ENCODE measurements at regions not wholly inside any gene's neighbourhood (a gene's known extent, or its start where the extent isn't known, plus 50 kb on each side); places are given as distances from the start of the nearest gene placed in this dataset.

DNA sequence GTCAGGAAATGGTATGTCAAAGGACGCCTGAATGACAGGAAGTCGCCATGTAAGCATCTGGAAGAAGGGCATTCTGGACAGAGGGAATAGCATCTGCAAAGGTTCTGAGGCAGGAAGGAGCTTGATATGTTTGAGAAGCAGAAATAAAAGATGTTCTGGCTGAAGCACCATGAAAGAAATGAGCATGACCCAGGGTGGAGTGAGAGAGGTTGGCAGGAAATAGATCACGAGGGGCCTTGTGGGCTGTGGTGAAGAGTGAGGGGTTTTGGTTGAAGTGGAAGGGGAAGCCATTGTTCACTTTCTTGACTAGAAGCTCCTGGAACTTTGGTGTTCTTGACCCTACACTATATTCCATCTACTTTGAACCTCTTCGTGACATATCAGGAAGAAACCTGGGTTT is 99.4 kb upstream of the PARP11 start:
- intact Hi-C loops (cut with DNase I, micrococcal nuclease), result loop anchor here (2.0 to 10.0 kb wide), 2 partner anchors 16 to 532 kb away; no protein-coding TSS in a partner anchor
- CTCF ChIA-PET, result interaction anchor here (1.2 kb wide), 2 partner anchors 9 to 17 kb away, joined by 3 to 8 read pairs; no protein-coding TSS in a partner anchor
- POLR2A ChIA-PET, result interaction anchor here (0.7 kb wide), 1 partner anchor 141 kb away, joined by 3 read pairs; no protein-coding TSS in a partner anchor
- DNase-seq, result peak; percentile 44
- H3K9me3 Mint-ChIP-seq (ENCODE audit: low read depth), result no peaks in the 10 kb centered on the region
- no peaks in the 10 kb centered on the region for H3K27me3 Mint-ChIP-seq
- peak overlapping the region; percentile 7 for H3K4me3 Mint-ChIP-seq
- H3K27ac Mint-ChIP-seq, result peak overlapping the region; percentile 75
- no peak for ATAC-seq
- H3K36me3 Mint-ChIP-seq (ENCODE audit: low read depth), result peaks cover 4% of the 10 kb centered on the region
- peaks cover 55% of the 10 kb centered on the region for H3K4me1 Mint-ChIP-seq

GRCh38 chr12:3968523-3968922 is 95.3 kb upstream of the PARP11 start:
- Mint-ChIP-seq H3K9me3 (ENCODE audit: low read depth) (no peaks in the 10 kb centered on the region), H3K4me1 (peaks cover 16% of the 10 kb centered on the region), H3K4me3 (no peak overlapping the region), H3K27ac (no peak overlapping the region), H3K27me3 (no peaks in the 10 kb centered on the region), H3K36me3 (ENCODE audit: low read depth) (peaks cover 4% of the 10 kb centered on the region)
- intact Hi-C loops (cut with DNase I, micrococcal nuclease), result no loop called here
- ChIA-PET POLR2A (no interaction called here), CTCF (interaction anchor here (0.5 to 1.6 kb wide), 7 partner anchors 9 to 578 kb away, joined by 3 to 5 read pairs (median 3); no protein-coding TSS in a partner anchor)
- no peak for DNase-seq
- no peak for ATAC-seq

- ChIA-PET CTCF (interaction anchor here (0.5 to 1.6 kb wide), 2 partner anchors 75 to 119 kb away, joined by 3 read pairs; no protein-coding TSS in a partner anchor), POLR2A (no interaction called here)
- no peaks in the 10 kb centered on the region for H3K27me3 Mint-ChIP-seq
- no peak overlapping the region for H3K4me3 Mint-ChIP-seq
- intact Hi-C loops (cut with DNase I, micrococcal nuclease), result no loop called here
- H3K36me3 Mint-ChIP-seq (ENCODE audit: low read depth), result peaks cover 4% of the 10 kb centered on the region
- ATAC-seq (no peak), DNase-seq (no peak)
- peaks cover 16% of the 10 kb centered on the region for H3K4me1 Mint-ChIP-seq
- H3K9me3 Mint-ChIP-seq (ENCODE audit: low read depth), result no peaks in the 10 kb centered on the region
- H3K27ac Mint-ChIP-seq, result no peak overlapping the region
Measured at GRCh38 chr12:3967556-3968160, 94.5 kb upstream of the PARP11 start.

DNA sequence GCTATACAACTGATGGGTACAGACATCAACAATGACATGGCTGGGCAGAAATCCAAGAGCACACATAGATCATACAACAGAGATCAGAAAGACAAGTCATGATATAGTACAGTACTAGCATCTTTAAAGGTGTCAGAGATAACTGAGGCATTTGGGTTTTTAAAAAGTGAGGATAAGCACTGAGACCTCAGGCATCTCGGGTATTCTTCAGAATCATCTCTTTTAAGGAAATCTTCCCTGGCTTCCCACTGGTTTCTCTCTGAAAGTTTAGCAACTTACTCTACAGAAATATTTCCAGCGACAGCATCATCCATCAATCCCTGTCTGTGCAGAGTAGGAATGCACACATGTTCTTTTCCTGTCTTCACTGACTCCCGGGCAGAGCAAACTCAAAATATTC is 93.2 kb upstream of the PARP11 start:
- ATAC-seq (no peak), DNase-seq (no peak)
- Mint-ChIP-seq H3K27ac (no peak overlapping the region), H3K36me3 (ENCODE audit: low read depth) (no peaks in the 10 kb centered on the region), H3K27me3 (no peaks in the 10 kb centered on the region), H3K4me3 (no peak overlapping the region), H3K9me3 (ENCODE audit: low read depth) (no peaks in the 10 kb centered on the region), H3K4me1 (peaks cover 18% of the 10 kb centered on the region)
- intact Hi-C loops (cut with DNase I, micrococcal nuclease), result no loop called here
- CTCF ChIA-PET, result no interaction called here
- POLR2A ChIA-PET, result no interaction called here

DNA sequence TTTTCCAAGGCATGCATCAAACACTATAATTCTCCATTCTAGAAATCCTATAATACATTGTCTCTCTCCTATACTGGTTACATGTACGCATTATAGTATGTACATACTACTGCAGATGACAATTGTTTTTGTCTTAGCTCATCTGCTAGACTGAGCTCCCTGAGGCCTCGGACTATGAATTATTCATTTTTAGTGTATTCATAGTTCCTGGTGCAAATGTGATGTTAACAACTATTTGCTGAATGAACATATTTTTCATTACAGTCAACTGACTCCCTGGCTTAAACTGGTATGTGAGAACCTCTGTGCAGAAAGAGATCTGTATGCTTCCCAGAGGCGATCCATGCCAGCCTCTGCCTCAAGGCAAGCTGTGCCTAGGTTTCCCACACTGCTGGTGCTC is 91.8 kb upstream of the PARP11 start:
- ChIA-PET POLR2A (interaction anchor here (0.6 kb wide), 1 partner anchor 11 kb away, joined by 4 read pairs; no protein-coding TSS in a partner anchor), CTCF (interaction anchor here (3.7 to 4.6 kb wide), 2 partner anchors 80 to 313 kb away, joined by 22 to 37 read pairs; no protein-coding TSS in a partner anchor)
- Mint-ChIP-seq H3K27me3 (no peaks in the 10 kb centered on the region), H3K4me3 (no peak overlapping the region), H3K4me1 (peaks cover 18% of the 10 kb centered on the region), H3K9me3 (ENCODE audit: low read depth) (no peaks in the 10 kb centered on the region), H3K27ac (no peak overlapping the region), H3K36me3 (ENCODE audit: low read depth) (no peaks in the 10 kb centered on the region)
- no peak for ATAC-seq
- intact Hi-C loops (cut with DNase I, micrococcal nuclease), result no loop called here
- DNase-seq, result no peak

GRCh38 chr12:3964439-3964838 is 91.2 kb upstream of the PARP11 start:
- H3K27ac Mint-ChIP-seq, result no peak overlapping the region
- H3K36me3 Mint-ChIP-seq (ENCODE audit: low read depth), result no peaks in the 10 kb centered on the region
- no peak overlapping the region for H3K4me3 Mint-ChIP-seq
- no peak for ATAC-seq
- intact Hi-C loops (cut with DNase I, micrococcal nuclease), result loop anchor here in 1 of 2 experiments (1.0 kb wide), 1 partner anchor 73 kb away; no protein-coding TSS in a partner anchor
- ChIA-PET POLR2A (no interaction called here), CTCF (interaction anchor here (0.9 to 4.6 kb wide), 6 partner anchors 8 to 313 kb away, joined by 3 to 37 read pairs (median 10); no protein-coding TSS in a partner anchor)
- DNase-seq, result peak; percentile 47
- H3K9me3 Mint-ChIP-seq (ENCODE audit: low read depth), result no peaks in the 10 kb centered on the region
- peaks cover 18% of the 10 kb centered on the region for H3K4me1 Mint-ChIP-seq
- no peaks in the 10 kb centered on the region for H3K27me3 Mint-ChIP-seq

GRCh38 chr12:3962631-3963483 is 89.7 kb upstream of the PARP11 start:
- CTCF ChIA-PET, result interaction anchor here (0.6 to 4.6 kb wide), 28 partner anchors 10 to 315 kb away, joined by 3 to 37 read pairs (median 4); no protein-coding TSS in a partner anchor
- POLR2A ChIA-PET, result interaction anchor here (0.6 kb wide), 2 partner anchors 98 to 385 kb away, joined by 4 to 8 read pairs; no protein-coding TSS in a partner anchor
- no peaks in the 10 kb centered on the region for H3K9me3 Mint-ChIP-seq (ENCODE audit: low read depth)
- ATAC-seq, result peak; percentile 98
- H3K4me3 Mint-ChIP-seq, result peak overlapping the region; percentile 14
- peaks cover 18% of the 10 kb centered on the region for H3K4me1 Mint-ChIP-seq
- DNase-seq, result peak; percentile 79
- no peaks in the 10 kb centered on the region for H3K27me3 Mint-ChIP-seq
- no peaks in the 10 kb centered on the region for H3K36me3 Mint-ChIP-seq (ENCODE audit: low read depth)
- H3K27ac Mint-ChIP-seq, result peak overlapping the region; percentile 52
- intact Hi-C loops (cut with DNase I, micrococcal nuclease), result loop anchor here (1.0 kb wide), 1 partner anchor 78 kb away; no protein-coding TSS in a partner anchor

GRCh38 chr12:3961591-3961990 is 88.4 kb upstream of the PARP11 start:
- DNase-seq, result no peak
- ChIA-PET CTCF (interaction anchor here (0.7 to 4.6 kb wide), 11 partner anchors 12 to 316 kb away, joined by 3 to 37 read pairs (median 5); no protein-coding TSS in a partner anchor), POLR2A (no interaction called here)
- Mint-ChIP-seq H3K9me3 (ENCODE audit: low read depth) (no peaks in the 10 kb centered on the region), H3K36me3 (ENCODE audit: low read depth) (no peaks in the 10 kb centered on the region), H3K4me3 (no peak overlapping the region), H3K27me3 (no peaks in the 10 kb centered on the region), H3K27ac (peak overlapping the region; percentile 52), H3K4me1 (peaks cover 19% of the 10 kb centered on the region)
- ATAC-seq, result no peak
- intact Hi-C loops (cut with DNase I, micrococcal nuclease), result no loop called here

- Mint-ChIP-seq H3K36me3 (ENCODE audit: low read depth) (no peaks in the 10 kb centered on the region), H3K27me3 (no peaks in the 10 kb centered on the region), H3K4me1 (peaks cover 22% of the 10 kb centered on the region), H3K4me3 (no peak overlapping the region), H3K9me3 (ENCODE audit: low read depth) (no peaks in the 10 kb centered on the region), H3K27ac (no peak overlapping the region)
- CTCF ChIA-PET, result interaction anchor here (0.5 to 1.2 kb wide), 6 partner anchors 9 to 689 kb away, joined by 3 read pairs; no protein-coding TSS in a partner anchor
- DNase-seq (no peak), ATAC-seq (no peak)
- intact Hi-C loops (cut with DNase I, micrococcal nuclease), result no loop called here
- POLR2A ChIA-PET, result no interaction called here
Measured at GRCh38 chr12:3959799-3960560, 86.8 kb upstream of the PARP11 start.

DNA sequence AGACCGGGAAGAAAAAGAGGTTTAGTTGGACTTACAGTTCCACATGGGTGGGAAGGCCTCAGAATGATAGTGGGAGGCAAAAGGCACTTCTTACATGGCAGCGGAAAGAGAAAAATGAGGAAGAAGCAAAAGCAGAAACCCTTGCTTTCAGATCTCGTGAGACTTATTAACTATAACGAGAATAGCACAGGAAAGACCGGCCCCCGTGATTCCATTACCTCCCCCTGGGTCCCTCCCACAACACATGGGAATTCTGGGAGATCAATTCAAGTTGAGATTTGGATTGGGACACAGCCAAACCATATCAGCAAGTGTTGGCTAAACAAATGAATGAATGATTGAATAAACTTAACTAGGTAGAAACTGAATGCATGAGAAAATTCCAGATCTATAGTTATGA is 85.3 kb upstream of the PARP11 start:
- DNase-seq, result no peak
- no peak overlapping the region for H3K27ac Mint-ChIP-seq
- no peaks in the 10 kb centered on the region for H3K9me3 Mint-ChIP-seq (ENCODE audit: low read depth)
- no peak for ATAC-seq
- intact Hi-C loops (cut with DNase I, micrococcal nuclease), result no loop called here
- H3K27me3 Mint-ChIP-seq, result no peaks in the 10 kb centered on the region
- no peaks in the 10 kb centered on the region for H3K36me3 Mint-ChIP-seq (ENCODE audit: low read depth)
- ChIA-PET CTCF (no interaction called here), POLR2A (no interaction called here)
- H3K4me3 Mint-ChIP-seq, result no peak overlapping the region
- H3K4me1 Mint-ChIP-seq, result peaks cover 29% of the 10 kb centered on the region
